22Rv1 (cell line): ENCODE measurements at regions not wholly inside any gene's neighbourhood (a gene's known extent, or its start where the extent isn't known, plus 50 kb on each side); places are given as distances from the start of the nearest gene placed in this dataset.
"Not testable (repeated sequence)": the region's sequence is repeated elsewhere in the genome, so short reads cannot be mapped to it uniquely, and the experiment has no call there.

Experiments
- H3K27ac ChIP-seq: fragments of 450-650 bp; 2 replicates; pipeline ENCODE4 v1.5.1; 2017
- CTCF ChIP-seq: fragments of 450-650 bp; IDR thresholded peaks from 2 replicates; pipeline ENCODE4 v1.5.1; 2017; ENCODE audit warnings: mild to moderate bottlenecking

GRCh38 chr3:125781678-125782077, 186.4 kb upstream of the OSBPL11 start:
- H3K27ac ChIP-seq, result not testable (repeated sequence)

GRCh38 chr3:125790312-125790711, 178.7 kb upstream of the ROPN1B start:
- not testable (repeated sequence) for H3K27ac ChIP-seq

GRCh38 chr3:125791021-125791420, 178.0 kb upstream of the ROPN1B start:
- not testable (repeated sequence) for H3K27ac ChIP-seq

GRCh38 chr3:125810010-125810409, 159.0 kb upstream of the ROPN1B start:
- TF ChIP-seq CTCF, result peak; percentile 17
- H3K27ac ChIP-seq, result not testable (repeated sequence)

GRCh38 chr3:125822175-125822574, 146.8 kb upstream of the ROPN1B start:
- not testable (repeated sequence) for H3K27ac ChIP-seq

- not testable (repeated sequence) for H3K27ac ChIP-seq
Measured at GRCh38 chr3:125831005-125831750, 137.8 kb upstream of the ROPN1B start.

- not testable (repeated sequence) for H3K27ac ChIP-seq
Measured at GRCh38 chr3:125835562-125835961, 133.4 kb upstream of the ROPN1B start.

- H3K27ac ChIP-seq, result not testable (repeated sequence)
Measured at GRCh38 chr3:125836011-125836551, 132.9 kb upstream of the ROPN1B start.

- not testable (repeated sequence) for H3K27ac ChIP-seq
Measured at GRCh38 chr3:125836786-125837185, 132.2 kb upstream of the ROPN1B start.

- not testable (repeated sequence) for H3K27ac ChIP-seq
Measured at GRCh38 chr3:125838857-125839256, 130.1 kb upstream of the ROPN1B start.

GRCh38 chr3:125840465-125840864, 128.5 kb upstream of the ROPN1B start:
- not testable (repeated sequence) for H3K27ac ChIP-seq

GRCh38 chr3:125847966-125848365, 121.0 kb upstream of the ROPN1B start:
- not testable (repeated sequence) for H3K27ac ChIP-seq

- H3K27ac ChIP-seq, result not testable (repeated sequence)
Measured at GRCh38 chr3:125855006-125855405, 114.0 kb upstream of the ROPN1B start.

GRCh38 chr3:125860547-125860946, 108.4 kb upstream of the ROPN1B start:
- not testable (repeated sequence) for H3K27ac ChIP-seq

- not testable (repeated sequence) for H3K27ac ChIP-seq
Measured at GRCh38 chr3:125862841-125863254, 106.1 kb upstream of the ROPN1B start.

GRCh38 chr3:125864532-125864931, 104.4 kb upstream of the ROPN1B start:
- not testable (repeated sequence) for H3K27ac ChIP-seq

- H3K27ac ChIP-seq, result not testable (repeated sequence)
Measured at GRCh38 chr3:125886006-125886405, 83.0 kb upstream of the ROPN1B start.

GRCh38 chr3:125899181-125899580, 69.8 kb upstream of the ROPN1B start:
- not testable (repeated sequence) for H3K27ac ChIP-seq

- not testable (repeated sequence) for H3K27ac ChIP-seq
Measured at GRCh38 chr3:125901473-125901872, 67.5 kb upstream of the ROPN1B start.

- not testable (repeated sequence) for H3K27ac ChIP-seq
Measured at GRCh38 chr3:125903780-125904455, 65.1 kb upstream of the ROPN1B start.

GRCh38 chr3:125907279-125907678, 61.7 kb upstream of the ROPN1B start:
- not testable (repeated sequence) for H3K27ac ChIP-seq

GRCh38 chr3:125910851-125911250, 58.1 kb upstream of the ROPN1B start:
- not testable (repeated sequence) for H3K27ac ChIP-seq
